ENCODE measurements at regions not wholly inside any gene's neighbourhood (a gene's known extent, or its start where the extent isn't known, plus 50 kb on each side); places are given as distances from the start of the nearest gene placed in this dataset.

GRCh38 chr6:110528101-110528929 is 51.9 kb upstream of the SLC22A16 start:
- TF ChIP-seq GABPA (IDR thresholded peaks at IDR 0.05; ENCODE audit: borderline replicate concordance, insufficient read depth, low read length) (no peak), SUZ12 (IDR thresholded peaks at IDR 0.05; ENCODE audit: low read length) (no peak)

All from H1 (cell line).